GM21390 (cell line): ENCODE measurements at regions not wholly inside any gene's neighbourhood (a gene's known extent, or its start where the extent isn't known, plus 50 kb on each side); places are given as distances from the start of the nearest gene placed in this dataset.
"Not testable (repeated sequence)": the region's sequence is repeated elsewhere in the genome, so short reads cannot be mapped to it uniquely, and the experiment has no call there.

ENCODE experiments used
- ATAC-seq: cut with Tn5 transposase; IDR thresholded peaks from one replicate; pipeline ENCODE4 v1.9.1; 2021; ENCODE audit not compliant: unreplicated experiment

- ATAC-seq, result no peak
Observed at GRCh38 chr21:29396951-29397455, 98.3 kb downstream of the BACH1 start.

- no peak for ATAC-seq
Observed at GRCh38 chr21:29403301-29403700, 104.6 kb downstream of the BACH1 start.

- no peak for ATAC-seq
Observed at GRCh38 chr21:29403922-29404538, 105.3 kb downstream of the BACH1 start.

GRCh38 chr21:29405503-29406122, 106.9 kb downstream of the BACH1 start:
- no peak for ATAC-seq

GRCh38 chr21:29406385-29406784, 107.7 kb downstream of the BACH1 start:
- no peak for ATAC-seq

- ATAC-seq, result no peak
Observed at GRCh38 chr21:29407571-29407970, 108.8 kb downstream of the BACH1 start.

GRCh38 chr21:29413683-29414082, 115.0 kb downstream of the BACH1 start:
- no peak for ATAC-seq

- no peak for ATAC-seq
Observed at GRCh38 chr21:29416268-29416667, 117.5 kb downstream of the BACH1 start.

- ATAC-seq, result peak; percentile 72
Observed at GRCh38 chr21:29418813-29419212, 120.1 kb downstream of the BACH1 start.

- no peak for ATAC-seq
Observed at GRCh38 chr21:29419422-29419821, 120.7 kb downstream of the BACH1 start.

- no peak for ATAC-seq
Observed at GRCh38 chr21:29423099-29423870, 124.6 kb downstream of the BACH1 start.

GRCh38 chr21:29424728-29425127, 126.0 kb downstream of the BACH1 start:
- ATAC-seq, result no peak

GRCh38 chr21:29429218-29429617, 130.5 kb downstream of the BACH1 start:
- ATAC-seq, result no peak

- no peak for ATAC-seq
Observed at GRCh38 chr21:29430030-29430429, 131.3 kb downstream of the BACH1 start.

- no peak for ATAC-seq
Observed at GRCh38 chr21:29430576-29430975, 131.9 kb downstream of the BACH1 start.

GRCh38 chr21:29431178-29431577, 132.5 kb downstream of the BACH1 start:
- ATAC-seq, result no peak

- no peak for ATAC-seq
Observed at GRCh38 chr21:29431680-29432079, 133.0 kb downstream of the BACH1 start.

- ATAC-seq, result no peak
Observed at GRCh38 chr21:29433366-29434059, 134.8 kb downstream of the BACH1 start.

GRCh38 chr21:29434081-29434480, 135.4 kb downstream of the BACH1 start:
- no peak for ATAC-seq

- ATAC-seq, result not testable (repeated sequence)
Observed at GRCh38 chr21:29434982-29435381, 136.3 kb downstream of the BACH1 start.

- no peak for ATAC-seq
Observed at GRCh38 chr21:29436143-29436542, 137.4 kb downstream of the BACH1 start.
